Neural cell (in vitro differentiated cells): ENCODE measurements at regions not wholly inside any gene's neighbourhood (a gene's known extent, or its start where the extent isn't known, plus 50 kb on each side); places are given as distances from the start of the nearest gene placed in this dataset.

Experiments used
- EP300 ChIP-seq: fragments of 450-650 bp; conservative IDR thresholded peaks from 2 replicates; pipeline ENCODE4 v1.6.1; 2014; ENCODE audit warnings: antibody characterized with exemption, mild to moderate bottlenecking, moderate library complexity; ENCODE audit not compliant: poor library complexity, severe bottlenecking
- EZH2 ChIP-seq: fragments of 200-600, 300-800 bp; shearing (Covaris generic), sonication (generic); IDR thresholded peaks from 2 replicates; pipeline ENCODE4 v1.6.1; 2014; ENCODE audit warnings: antibody characterized with exemption, low read length, borderline replicate concordance, mild to moderate bottlenecking; ENCODE audit not compliant: insufficient read depth, poor library complexity, severe bottlenecking
- MXI1 ChIP-seq: fragments of 450-650 bp; conservative IDR thresholded peaks from 2 replicates; pipeline ENCODE4 v1.6.1; 2014; ENCODE audit warnings: antibody characterized with exemption, mild to moderate bottlenecking; ENCODE audit not compliant: poor library complexity, severe bottlenecking
- POLR2AphosphoS5 ChIP-seq: IDR thresholded peaks from 2 replicates; pipeline ENCODE4 v1.6.1; 2012
- TF ChIP-seq, protein P1 (sequence below): fragments of 450-650 bp; IDR thresholded peaks from 2 replicates; pipeline ENCODE4 v1.5.1; 2014; ENCODE audit warnings: antibody characterized with exemption, mild to moderate bottlenecking, moderate library complexity; ENCODE audit not compliant: poor library complexity, severe bottlenecking
- TF ChIP-seq, protein P2 (sequence below): IDR thresholded peaks from 2 replicates; pipeline ENCODE4 v1.6.1; 2012; ENCODE audit warnings: borderline replicate concordance

DNA sequence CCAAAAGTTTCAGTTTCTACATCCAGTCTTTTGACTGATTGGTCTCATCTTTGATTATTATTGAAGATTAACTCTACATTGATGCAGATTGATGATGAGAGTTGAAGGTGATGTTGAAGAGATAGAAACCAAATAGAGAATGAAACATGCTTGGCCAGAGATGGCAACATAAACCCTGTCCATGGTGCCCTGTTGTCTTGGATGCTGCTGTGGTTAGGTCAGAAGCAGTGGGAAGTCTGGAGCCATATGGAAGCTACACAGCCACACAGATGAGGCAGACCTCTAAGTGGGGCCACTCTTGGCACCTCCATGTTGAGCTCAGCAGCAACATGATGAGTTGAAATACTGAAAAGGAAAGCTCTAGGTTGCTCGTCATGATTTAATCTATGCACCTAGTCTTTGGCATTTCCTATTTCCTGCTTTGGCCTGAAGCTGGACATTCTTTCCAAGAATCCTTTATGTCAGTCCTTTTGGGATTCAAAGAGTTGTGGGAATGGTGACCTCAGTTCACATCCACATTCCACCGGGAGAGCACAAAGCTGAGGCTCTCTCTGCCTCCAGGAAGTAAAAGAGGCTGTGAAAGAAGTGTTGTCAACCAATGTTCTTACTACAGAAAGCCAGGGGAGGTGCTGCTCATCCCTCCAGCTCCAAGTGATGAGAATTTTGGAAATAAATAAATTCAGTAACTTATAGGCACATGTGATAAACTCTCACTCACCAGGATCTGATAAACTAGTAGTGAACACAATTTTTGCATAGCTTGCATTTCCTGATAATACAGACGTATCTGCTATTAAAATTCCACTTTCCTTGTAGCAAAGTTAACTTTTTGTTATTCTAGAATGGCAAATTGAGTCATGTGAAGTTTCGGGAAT is 127.7 kb upstream of the MAF start:
- TF ChIP-seq EZH2 = no peak
- TF ChIP-seq, protein P1, sequence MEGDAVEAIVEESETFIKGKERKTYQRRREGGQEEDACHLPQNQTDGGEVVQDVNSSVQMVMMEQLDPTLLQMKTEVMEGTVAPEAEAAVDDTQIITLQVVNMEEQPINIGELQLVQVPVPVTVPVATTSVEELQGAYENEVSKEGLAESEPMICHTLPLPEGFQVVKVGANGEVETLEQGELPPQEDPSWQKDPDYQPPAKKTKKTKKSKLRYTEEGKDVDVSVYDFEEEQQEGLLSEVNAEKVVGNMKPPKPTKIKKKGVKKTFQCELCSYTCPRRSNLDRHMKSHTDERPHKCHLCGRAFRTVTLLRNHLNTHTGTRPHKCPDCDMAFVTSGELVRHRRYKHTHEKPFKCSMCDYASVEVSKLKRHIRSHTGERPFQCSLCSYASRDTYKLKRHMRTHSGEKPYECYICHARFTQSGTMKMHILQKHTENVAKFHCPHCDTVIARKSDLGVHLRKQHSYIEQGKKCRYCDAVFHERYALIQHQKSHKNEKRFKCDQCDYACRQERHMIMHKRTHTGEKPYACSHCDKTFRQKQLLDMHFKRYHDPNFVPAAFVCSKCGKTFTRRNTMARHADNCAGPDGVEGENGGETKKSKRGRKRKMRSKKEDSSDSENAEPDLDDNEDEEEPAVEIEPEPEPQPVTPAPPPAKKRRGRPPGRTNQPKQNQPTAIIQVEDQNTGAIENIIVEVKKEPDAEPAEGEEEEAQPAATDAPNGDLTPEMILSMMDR = no peak
- TF ChIP-seq POLR2AphosphoS5 = no peak
- TF ChIP-seq MXI1 = no peak
- no peak for TF ChIP-seq EP300
- TF ChIP-seq, protein P2, sequence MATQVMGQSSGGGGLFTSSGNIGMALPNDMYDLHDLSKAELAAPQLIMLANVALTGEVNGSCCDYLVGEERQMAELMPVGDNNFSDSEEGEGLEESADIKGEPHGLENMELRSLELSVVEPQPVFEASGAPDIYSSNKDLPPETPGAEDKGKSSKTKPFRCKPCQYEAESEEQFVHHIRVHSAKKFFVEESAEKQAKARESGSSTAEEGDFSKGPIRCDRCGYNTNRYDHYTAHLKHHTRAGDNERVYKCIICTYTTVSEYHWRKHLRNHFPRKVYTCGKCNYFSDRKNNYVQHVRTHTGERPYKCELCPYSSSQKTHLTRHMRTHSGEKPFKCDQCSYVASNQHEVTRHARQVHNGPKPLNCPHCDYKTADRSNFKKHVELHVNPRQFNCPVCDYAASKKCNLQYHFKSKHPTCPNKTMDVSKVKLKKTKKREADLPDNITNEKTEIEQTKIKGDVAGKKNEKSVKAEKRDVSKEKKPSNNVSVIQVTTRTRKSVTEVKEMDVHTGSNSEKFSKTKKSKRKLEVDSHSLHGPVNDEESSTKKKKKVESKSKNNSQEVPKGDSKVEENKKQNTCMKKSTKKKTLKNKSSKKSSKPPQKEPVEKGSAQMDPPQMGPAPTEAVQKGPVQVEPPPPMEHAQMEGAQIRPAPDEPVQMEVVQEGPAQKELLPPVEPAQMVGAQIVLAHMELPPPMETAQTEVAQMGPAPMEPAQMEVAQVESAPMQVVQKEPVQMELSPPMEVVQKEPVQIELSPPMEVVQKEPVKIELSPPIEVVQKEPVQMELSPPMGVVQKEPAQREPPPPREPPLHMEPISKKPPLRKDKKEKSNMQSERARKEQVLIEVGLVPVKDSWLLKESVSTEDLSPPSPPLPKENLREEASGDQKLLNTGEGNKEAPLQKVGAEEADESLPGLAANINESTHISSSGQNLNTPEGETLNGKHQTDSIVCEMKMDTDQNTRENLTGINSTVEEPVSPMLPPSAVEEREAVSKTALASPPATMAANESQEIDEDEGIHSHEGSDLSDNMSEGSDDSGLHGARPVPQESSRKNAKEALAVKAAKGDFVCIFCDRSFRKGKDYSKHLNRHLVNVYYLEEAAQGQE = no peak
